NOMO-1 treated with dmso at 0.1 percent for 144 hours (cell line): ENCODE measurements at regions not wholly inside any gene's neighbourhood (a gene's known extent, or its start where the extent isn't known, plus 50 kb on each side); places are given as distances from the start of the nearest gene placed in this dataset.
"Not testable (repeated sequence)": the region's sequence is repeated elsewhere in the genome, so short reads cannot be mapped to it uniquely, and the experiment has no call there.

ENCODE experiments used
- DNase-seq: peaks from one replicate; lab custom pipeline; 2025; ENCODE audit not compliant: unreplicated experiment; lab: John Stamatoyannopoulos, UW

DNA sequence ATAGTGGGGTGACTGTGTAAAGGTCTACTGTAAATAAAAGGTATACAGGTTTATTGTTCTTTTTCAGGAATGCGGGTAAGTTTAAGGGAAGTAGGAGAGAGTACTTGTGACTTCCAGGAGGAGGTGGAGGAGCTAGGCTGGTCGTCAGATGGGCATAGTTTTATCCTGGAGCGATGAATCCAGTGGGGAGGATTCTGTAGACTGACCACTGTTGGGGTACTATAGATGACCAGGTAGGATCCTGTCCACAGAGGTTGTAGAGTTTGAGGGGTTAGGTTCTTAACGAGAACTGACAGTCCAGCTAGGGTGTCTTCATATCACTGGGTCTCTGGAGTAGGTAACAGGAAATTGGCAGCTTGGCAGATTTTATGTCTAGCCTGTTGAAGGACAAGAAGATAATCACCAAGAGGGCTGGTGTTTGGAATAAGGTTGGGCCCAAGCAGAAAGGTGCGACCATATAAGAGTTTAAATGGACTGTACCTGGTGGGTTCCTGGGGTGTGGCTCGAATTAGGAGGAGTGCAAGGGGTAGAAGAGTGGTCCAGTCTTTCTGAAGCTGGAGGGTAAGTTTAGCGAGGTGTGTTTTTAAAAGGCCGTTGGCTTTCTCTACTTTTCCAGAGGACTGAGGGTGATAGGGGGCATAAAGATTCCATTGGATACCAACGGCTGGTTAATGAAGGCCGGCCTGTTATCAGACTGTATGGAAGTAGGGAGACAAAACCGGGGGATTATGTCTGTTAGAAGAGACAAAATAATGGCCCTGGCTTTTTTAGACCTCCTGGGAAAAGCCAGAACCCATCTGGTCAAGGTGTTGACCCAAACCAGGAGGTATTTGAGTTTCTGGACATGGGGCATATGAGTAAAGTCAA, 751.3 kb upstream of the ADGRB3 start:
- DNase-seq: no peak

GRCh38 chr6:67882436-67883311, 752.4 kb upstream of the ADGRB3 start:
- DNase-seq: no peak

GRCh38 chr6:67881706-67882065, 753.4 kb upstream of the ADGRB3 start:
- no peak for DNase-seq

GRCh38 chr6:67880939-67881705, 754.0 kb upstream of the ADGRB3 start:
- no peak for DNase-seq

- not testable (repeated sequence) for DNase-seq
Observed at GRCh38 chr6:67880343-67880742, 754.7 kb upstream of the ADGRB3 start.

DNA sequence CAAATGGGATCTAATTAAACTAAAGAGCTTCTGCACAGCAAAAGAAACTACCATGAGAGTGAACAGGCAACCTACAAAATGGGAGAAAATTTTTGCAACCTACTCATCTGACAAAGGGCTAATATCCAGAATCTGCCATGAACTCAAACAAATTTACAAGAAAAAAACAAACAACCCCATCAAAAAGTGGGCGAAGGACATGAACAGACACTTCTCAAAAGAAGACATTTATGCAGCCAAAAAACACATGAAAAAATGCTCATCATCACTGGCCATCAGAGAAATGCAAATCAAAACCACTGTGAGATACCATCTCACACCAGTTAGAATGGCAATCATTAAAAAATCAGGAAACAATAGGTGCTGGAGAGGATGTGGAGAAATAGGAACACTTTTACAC, 755.2 kb upstream of the ADGRB3 start:
- not testable (repeated sequence) for DNase-seq

DNA sequence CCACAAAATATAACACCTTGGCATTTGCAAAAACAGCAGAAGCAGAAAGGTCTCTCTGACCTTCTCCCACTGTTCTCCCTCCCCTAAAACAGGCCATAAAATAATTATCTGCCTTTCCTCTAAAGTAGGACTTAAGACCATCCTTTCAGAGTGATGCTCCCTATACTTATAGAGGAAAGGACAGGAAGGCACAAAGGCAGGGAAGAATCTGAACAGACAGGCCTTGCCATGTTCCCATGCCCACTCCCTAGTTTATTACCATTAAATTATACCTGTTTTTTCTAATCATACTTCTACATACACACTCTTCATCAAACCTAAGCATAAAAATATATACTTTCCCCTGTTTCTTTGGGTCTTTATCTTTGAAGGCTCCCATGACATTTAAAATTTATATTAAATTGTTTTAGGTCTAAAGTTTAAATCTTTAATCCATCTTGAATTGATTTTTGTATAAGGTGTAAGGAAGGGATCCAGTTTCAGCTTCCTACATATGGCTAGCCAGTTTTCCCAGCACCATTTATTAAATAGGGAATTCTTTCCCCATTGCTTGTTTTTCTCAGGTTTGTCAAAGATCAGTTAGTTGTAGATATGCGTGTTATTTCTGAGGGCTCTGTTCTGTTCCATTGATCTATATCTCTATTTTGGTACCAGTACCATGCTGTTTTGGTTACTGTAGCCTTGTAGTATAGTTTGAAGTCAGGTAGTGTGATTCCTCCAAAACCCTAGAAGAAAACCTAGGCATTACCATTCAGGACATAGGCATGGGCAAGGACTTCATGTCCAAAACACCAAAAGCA, 755.8 kb upstream of the ADGRB3 start:
- not testable (repeated sequence) for DNase-seq

DNA sequence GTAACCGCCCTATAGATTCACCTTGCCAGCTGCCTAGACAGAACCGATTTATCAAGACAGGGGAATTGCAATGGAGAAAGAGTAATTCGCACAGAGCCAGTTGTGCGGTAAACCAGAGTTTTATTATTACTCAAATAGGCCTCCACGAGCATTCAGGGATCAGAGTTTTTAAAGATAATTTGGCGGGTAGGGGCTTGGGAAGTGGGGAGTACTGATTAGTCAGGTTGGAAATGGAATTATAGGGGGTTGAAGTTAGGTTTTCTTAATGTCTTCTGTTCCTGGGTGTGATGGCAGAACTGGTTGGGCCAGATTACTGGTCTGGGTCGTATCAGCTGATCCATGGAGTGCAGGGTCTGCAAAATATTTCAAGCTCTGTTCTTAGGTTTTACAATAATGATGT, 756.9 kb upstream of the ADGRB3 start:
- not testable (repeated sequence) for DNase-seq

GRCh38 chr6:67877288-67877687, 757.8 kb upstream of the ADGRB3 start:
- no peak for DNase-seq

GRCh38 chr6:67875877-67876383, 759.2 kb upstream of the ADGRB3 start:
- DNase-seq: no peak

- no peak for DNase-seq
Observed at GRCh38 chr6:67870321-67870720, 764.8 kb upstream of the ADGRB3 start.

DNA sequence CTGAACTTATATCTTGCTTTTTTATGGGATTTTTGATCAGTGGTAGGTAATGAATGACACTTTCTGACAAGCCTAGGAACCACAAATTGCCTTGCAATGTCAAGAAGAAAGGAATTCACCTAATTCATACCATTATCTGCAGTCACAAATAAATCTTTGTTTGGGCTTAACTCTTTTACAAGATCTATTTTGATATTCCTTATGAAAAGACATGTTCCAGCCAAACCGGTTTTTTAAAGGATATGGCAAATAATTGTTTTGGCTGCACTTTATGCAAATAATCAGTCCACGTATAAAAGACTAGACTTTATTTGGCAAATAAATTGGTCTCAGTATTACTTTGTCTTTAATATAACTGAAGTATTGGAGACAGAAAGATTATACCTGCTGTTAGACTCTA, 771.7 kb upstream of the ADGRB3 start:
- no peak for DNase-seq

GRCh38 chr6:67854098-67854497, 781.0 kb upstream of the ADGRB3 start:
- DNase-seq: no peak

DNA sequence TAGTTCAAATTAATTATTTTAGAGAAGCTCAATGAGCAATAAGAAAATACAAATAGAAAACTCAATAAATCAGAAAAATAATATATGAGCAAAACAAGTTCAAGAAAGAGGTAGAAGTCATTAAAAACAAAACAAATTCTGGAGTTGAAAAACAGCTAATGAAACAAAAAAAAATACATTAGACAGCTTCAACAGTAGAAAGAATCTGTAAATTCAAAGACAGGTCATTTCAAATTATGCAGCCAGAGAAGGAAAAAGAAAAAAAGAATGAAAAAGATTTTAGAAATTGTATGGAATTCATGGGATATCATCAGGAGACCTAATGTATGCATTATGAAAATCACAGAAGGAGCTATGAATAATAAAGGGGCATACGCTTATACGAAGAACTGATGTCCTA, 795.3 kb upstream of the ADGRB3 start:
- no peak for DNase-seq

GRCh38 chr6:67825201-67825895, 809.7 kb upstream of the ADGRB3 start:
- DNase-seq: no peak

DNA sequence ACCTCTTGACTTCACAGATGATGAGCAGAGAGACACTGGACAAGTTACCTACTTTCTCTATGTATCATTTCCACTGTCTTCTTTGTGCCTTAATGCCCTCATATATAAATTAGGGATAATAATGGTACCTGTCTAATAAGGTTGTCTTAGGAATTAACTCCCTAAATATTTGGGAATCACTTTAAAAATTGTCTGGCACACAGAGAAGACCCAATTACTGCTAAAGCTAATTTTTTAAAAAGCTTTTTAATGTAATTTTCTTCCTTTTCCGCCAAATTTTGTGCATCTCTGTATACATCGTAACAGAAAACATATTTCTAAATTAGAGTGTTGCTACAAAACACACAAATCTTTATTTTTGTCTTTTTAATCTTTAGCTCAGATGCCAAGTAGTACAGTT, 816.8 kb upstream of the ADGRB3 start:
- DNase-seq: no peak

GRCh38 chr6:67815623-67816022, 819.5 kb upstream of the ADGRB3 start:
- DNase-seq: no peak

GRCh38 chr6:67814262-67814661, 820.8 kb upstream of the ADGRB3 start:
- DNase-seq: no peak

GRCh38 chr6:67812693-67813092, 822.4 kb upstream of the ADGRB3 start:
- DNase-seq: no peak

- DNase-seq: no peak
Observed at GRCh38 chr6:67812125-67812524, 823.0 kb upstream of the ADGRB3 start.
